ENCODE measurements at regions not wholly inside any gene's neighbourhood (a gene's known extent, or its start where the extent isn't known, plus 50 kb on each side); places are given as distances from the start of the nearest gene placed in this dataset.

DNA sequence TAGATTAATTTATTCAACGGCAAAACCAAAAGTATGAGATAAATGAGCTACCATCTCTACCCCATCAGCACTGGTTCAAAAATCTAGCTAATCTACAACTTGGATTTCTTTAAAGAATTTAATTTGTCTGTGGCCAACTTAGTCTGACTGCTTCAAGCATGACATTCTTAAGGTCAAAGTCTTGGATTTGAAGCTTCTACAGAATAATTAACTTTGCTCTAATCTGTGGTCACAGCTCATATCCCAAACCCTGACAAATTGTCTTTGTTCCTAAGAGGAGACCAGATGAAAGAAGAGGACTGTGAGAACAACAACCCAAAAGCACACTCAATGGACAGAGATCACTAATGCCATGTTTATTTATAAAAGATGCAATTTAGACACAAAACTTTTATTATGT lies 166.9 kb upstream of the EPHA7 start:
- Histone ChIP-seq H3K4me1 (no peaks in the 10 kb centered on the region), H3K27ac (no peak overlapping the region), H3K4me3 (no peak overlapping the region), H3K9me3 (no peaks in the 10 kb centered on the region), H3K4me2 (no peak overlapping the region)
- 27% methylated on average over 1 of the region's 1 CpG for WGBS (ENCODE audit: missing lambda C conversion rate)
- FAIRE-seq (no peak), ATAC-seq (no peak), DNase-seq (ENCODE audit: low read depth in 1 of 2, low spot score in 1 of 2) (no peak)
- ChIA-PET POLR2A (no interaction called here), CTCF (no interaction called here)
- no peak for TF ChIP-seq ZFP36 (IDR thresholded peaks at IDR 0.05; ENCODE audit: borderline replicate concordance, partially characterized antibody)
- TF ChIP-seq CHD4 (IDR thresholded peaks at IDR 0.05; ENCODE audit: borderline replicate concordance) = no peak
- TF ChIP-seq HOXB13 (CRISPR knock-in tag; IDR thresholded peaks at IDR 0.05; ENCODE audit: low read depth) = no peak
- no peak for TF ChIP-seq CBX8 (IDR thresholded peaks at IDR 0.05)
- TF ChIP-seq RARB (CRISPR knock-in tag; IDR thresholded peaks at IDR 0.05) = no peak
- no peak for TF ChIP-seq ZSCAN20 (CRISPR knock-in tag; IDR thresholded peaks at IDR 0.05)
- TF ChIP-seq, protein P1, sequence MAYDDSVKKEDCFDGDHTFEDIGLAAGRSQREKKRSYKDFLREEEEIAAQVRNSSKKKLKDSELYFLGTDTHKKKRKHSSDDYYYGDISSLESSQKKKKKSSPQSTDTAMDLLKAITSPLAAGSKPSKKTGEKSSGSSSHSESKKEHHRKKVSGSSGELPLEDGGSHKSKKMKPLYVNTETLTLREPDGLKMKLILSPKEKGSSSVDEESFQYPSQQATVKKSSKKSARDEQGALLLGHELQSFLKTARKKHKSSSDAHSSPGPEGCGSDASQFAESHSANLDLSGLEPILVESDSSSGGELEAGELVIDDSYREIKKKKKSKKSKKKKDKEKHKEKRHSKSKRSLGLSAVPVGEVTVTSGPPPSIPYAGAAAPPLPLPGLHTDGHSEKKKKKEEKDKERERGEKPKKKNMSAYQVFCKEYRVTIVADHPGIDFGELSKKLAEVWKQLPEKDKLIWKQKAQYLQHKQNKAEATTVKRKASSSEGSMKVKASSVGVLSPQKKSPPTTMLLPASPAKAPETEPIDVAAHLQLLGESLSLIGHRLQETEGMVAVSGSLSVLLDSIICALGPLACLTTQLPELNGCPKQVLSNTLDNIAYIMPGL (CRISPR knock-in tag; IDR thresholded peaks at IDR 0.05; ENCODE audit: borderline replicate concordance) = no peak
- no peak for TF ChIP-seq FOXS1 (CRISPR knock-in tag; IDR thresholded peaks at IDR 0.05)
- no peak for TF ChIP-seq POLR2AphosphoS2 (conservative IDR thresholded peaks at IDR 0.05; ENCODE audit: low read length)
- no peak for TF ChIP-seq GATA3 (IDR thresholded peaks at IDR 0.05; ENCODE audit: borderline replicate concordance)
- TF ChIP-seq NFE2L2 (conservative IDR thresholded peaks at IDR 0.05; ENCODE audit: low read length) = no peak
- TF ChIP-seq SMC3 (IDR thresholded peaks at IDR 0.05) = no peak

DNA sequence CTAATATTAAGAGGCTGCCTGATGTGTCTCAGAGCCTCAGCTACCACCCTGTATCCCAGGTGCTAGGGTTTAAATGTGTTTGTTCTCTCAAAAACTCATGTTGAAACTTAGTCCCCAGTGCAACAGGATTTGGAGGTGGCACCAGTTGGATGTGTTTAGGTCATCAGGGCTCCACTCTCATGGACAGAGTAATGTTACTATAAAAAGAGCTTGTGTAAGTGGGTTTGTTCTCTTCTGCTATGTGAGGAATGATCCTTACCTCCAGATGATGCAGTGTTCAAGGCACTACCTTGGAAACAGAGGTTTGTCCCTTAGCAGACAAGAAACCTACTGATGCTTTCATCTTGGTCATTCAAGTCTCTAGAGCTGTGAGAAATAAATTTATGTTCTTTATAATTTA lies 164.9 kb upstream of the EPHA7 start:
- ChIA-PET POLR2A (no interaction called here), CTCF (no interaction called here)
- Histone ChIP-seq H3K4me1 (no peaks in the 10 kb centered on the region), H3K4me2 (no peak overlapping the region), H3K9me3 (no peaks in the 10 kb centered on the region), H3K4me3 (no peak overlapping the region), H3K27ac (no peak overlapping the region)
- FAIRE-seq (no peak), DNase-seq (ENCODE audit: low read depth in 1 of 2, low spot score in 1 of 2) (no peak), ATAC-seq (no peak)
- no peak for TF ChIP-seq ZSCAN20 (CRISPR knock-in tag; IDR thresholded peaks at IDR 0.05)
- TF ChIP-seq JUNB (IDR thresholded peaks at IDR 0.05) = no peak

DNA sequence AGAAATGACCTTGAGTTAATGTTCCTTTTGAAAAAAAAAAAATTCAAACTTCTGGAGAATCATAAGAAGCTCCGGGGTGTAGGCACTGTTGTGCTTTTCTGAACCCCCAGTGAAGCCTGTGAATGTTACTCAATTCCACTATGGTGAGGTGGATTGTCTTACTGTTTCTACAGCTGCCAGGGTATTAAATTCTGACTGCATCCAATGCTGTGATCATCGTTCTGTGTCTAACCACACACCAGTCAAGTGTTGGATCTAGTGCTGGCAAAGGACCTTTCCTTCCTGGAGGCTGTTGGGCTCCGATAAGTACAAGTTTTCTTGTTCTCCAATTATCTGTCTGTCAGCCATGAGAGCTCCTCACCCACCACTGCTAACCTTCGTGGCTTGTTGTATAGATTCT lies 162.0 kb upstream of the EPHA7 start:
- Histone ChIP-seq H3K27ac (no peak overlapping the region), H3K4me1 (no peaks in the 10 kb centered on the region), H3K4me2 (no peak overlapping the region), H3K4me3 (no peak overlapping the region), H3K9me3 (no peaks in the 10 kb centered on the region)
- no peak for FAIRE-seq
- ChIA-PET CTCF (no interaction called here), POLR2A (no interaction called here)
- 13% methylated on average over 4 of the region's 4 CpGs for WGBS (ENCODE audit: missing lambda C conversion rate)
- TF ChIP-seq RNF2 (IDR thresholded peaks at IDR 0.05; ENCODE audit: borderline replicate concordance, low read depth) = no peak
- TF ChIP-seq HEYL (CRISPR knock-in tag; IDR thresholded peaks at IDR 0.05) = no peak
- ATAC-seq = no peak
- DNase-seq (ENCODE audit: low read depth in 1 of 2, low spot score in 1 of 2) = no peak

DNA sequence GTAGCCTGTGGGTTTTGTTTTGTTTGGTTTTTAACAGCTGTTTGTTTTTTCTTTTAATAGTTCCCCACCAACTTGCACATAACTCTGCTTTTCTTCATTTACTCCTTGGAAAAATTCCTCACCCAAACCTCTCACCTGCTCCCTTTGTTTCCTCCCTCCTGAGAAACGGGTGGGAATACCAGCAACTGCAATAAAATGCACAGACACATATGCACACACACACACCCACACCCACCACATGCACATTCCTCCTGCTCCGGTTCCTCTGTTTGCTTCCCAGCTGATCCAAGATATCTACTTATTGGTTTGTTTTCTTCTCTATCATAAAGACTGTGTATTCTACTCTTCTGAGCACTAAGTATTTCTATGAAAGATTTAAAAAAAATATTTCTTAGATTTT lies 161.1 kb upstream of the EPHA7 start:
- FAIRE-seq = no peak

More for the DNA sequence above, 161.1 kb upstream of the EPHA7 start:
- ChIA-PET CTCF (no interaction called here), POLR2A (no interaction called here)
- Histone ChIP-seq H3K4me2 (no peak overlapping the region), H3K27ac (no peak overlapping the region), H3K4me3 (no peak overlapping the region), H3K4me1 (no peaks in the 10 kb centered on the region), H3K9me3 (no peaks in the 10 kb centered on the region)
- ATAC-seq (no peak), DNase-seq (ENCODE audit: low read depth in 1 of 2, low spot score in 1 of 2) (no peak)
- WGBS (ENCODE audit: missing lambda C conversion rate) = 11% methylated on average over 2 of the region's 2 CpGs
- TF ChIP-seq SMC3 (IDR thresholded peaks at IDR 0.05) (no peak), CEBPB (IDR thresholded peaks at IDR 0.05) (no peak), CHD2 (IDR thresholded peaks at IDR 0.05; ENCODE audit: low read length, partially characterized antibody) (no peak), KDM1A (IDR thresholded peaks at IDR 0.05; ENCODE audit: low read depth) (no peak), POLR2A (IDR thresholded peaks at IDR 0.05; ENCODE audit: low read length) (no peak), HOXB13 (CRISPR knock-in tag; IDR thresholded peaks at IDR 0.05; ENCODE audit: low read depth) (no peak), ZNF302 (CRISPR knock-in tag; IDR thresholded peaks at IDR 0.05) (no peak), CBX8 (IDR thresholded peaks at IDR 0.05) (no peak), KDM5A (IDR thresholded peaks at IDR 0.05) (no peak), ESRRA (IDR thresholded peaks at IDR 0.05; ENCODE audit: borderline replicate concordance, low read length) (no peak), JUNB (IDR thresholded peaks at IDR 0.05) (no peak), FOXS1 (CRISPR knock-in tag; IDR thresholded peaks at IDR 0.05) (no peak)
- TF ChIP-seq, protein P2, sequence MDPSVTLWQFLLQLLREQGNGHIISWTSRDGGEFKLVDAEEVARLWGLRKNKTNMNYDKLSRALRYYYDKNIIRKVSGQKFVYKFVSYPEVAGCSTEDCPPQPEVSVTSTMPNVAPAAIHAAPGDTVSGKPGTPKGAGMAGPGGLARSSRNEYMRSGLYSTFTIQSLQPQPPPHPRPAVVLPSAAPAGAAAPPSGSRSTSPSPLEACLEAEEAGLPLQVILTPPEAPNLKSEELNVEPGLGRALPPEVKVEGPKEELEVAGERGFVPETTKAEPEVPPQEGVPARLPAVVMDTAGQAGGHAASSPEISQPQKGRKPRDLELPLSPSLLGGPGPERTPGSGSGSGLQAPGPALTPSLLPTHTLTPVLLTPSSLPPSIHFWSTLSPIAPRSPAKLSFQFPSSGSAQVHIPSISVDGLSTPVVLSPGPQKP (IDR thresholded peaks at IDR 0.05; ENCODE audit: low read depth, low read length) = no peak

All from A549 (cell line).